ENCODE measurements at regions not wholly inside any gene's neighbourhood (a gene's known extent, or its start where the extent isn't known, plus 50 kb on each side); places are given as distances from the start of the nearest gene placed in this dataset.

DNA sequence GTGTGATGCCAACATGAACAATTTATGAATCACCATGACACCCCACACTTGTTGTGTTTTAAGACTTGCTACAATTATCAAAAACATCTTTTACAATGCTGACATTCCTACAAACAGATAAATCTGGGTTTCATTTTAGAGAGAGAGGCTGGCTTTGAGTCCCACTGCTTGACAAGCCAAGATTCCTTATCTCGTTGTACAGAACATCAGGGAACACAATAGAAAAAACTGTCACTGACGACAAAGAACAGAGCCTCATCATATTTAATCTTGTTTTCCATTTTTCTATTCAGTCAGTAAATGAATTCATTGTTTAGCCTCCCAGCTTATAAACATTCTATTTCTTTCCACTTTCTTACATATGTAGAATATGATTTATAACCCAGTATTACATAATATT, 461.6 kb upstream of the VSTM2A start:
- H3K4me3 Mint-ChIP-seq: no peak overlapping the region
- no peak overlapping the region for H3K4me2 ChIP-seq (replicated peaks; ENCODE audit: extremely low read depth, low read length, poor library complexity, severe bottlenecking)
- H3K4me3 ChIP-seq (replicated peaks in 1 of 3; ENCODE audit: low read depth in 2 of 3, low read length in 3 of 3): no peak overlapping the region
- H3K27me3 ChIP-seq (ENCODE audit: control insufficient read depth in 2 of 2, insufficient read depth in 2 of 2, low read length in 2 of 2): no peaks in the 10 kb centered on the region
- no peak for DNase-seq
- TF ChIP-seq, protein P1, sequence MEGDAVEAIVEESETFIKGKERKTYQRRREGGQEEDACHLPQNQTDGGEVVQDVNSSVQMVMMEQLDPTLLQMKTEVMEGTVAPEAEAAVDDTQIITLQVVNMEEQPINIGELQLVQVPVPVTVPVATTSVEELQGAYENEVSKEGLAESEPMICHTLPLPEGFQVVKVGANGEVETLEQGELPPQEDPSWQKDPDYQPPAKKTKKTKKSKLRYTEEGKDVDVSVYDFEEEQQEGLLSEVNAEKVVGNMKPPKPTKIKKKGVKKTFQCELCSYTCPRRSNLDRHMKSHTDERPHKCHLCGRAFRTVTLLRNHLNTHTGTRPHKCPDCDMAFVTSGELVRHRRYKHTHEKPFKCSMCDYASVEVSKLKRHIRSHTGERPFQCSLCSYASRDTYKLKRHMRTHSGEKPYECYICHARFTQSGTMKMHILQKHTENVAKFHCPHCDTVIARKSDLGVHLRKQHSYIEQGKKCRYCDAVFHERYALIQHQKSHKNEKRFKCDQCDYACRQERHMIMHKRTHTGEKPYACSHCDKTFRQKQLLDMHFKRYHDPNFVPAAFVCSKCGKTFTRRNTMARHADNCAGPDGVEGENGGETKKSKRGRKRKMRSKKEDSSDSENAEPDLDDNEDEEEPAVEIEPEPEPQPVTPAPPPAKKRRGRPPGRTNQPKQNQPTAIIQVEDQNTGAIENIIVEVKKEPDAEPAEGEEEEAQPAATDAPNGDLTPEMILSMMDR (IDR thresholded peaks at IDR 0.05): no peak
- H3K27ac Mint-ChIP-seq: no peak overlapping the region
- peaks cover 0 to 1% (median 0%) of the 10 kb centered on the region in 3 donors for H3K27me3 Mint-ChIP-seq (ENCODE audit: low read depth in 3 of 3)
- H3K4me1 Mint-ChIP-seq: no peaks in the 10 kb centered on the region
- no peaks in the 10 kb centered on the region for H4K20me1 ChIP-seq (ENCODE audit: insufficient read depth, low read length)
- peaks cover 0 to 16% (median 11%) of the 10 kb centered on the region in 7 donors for H3K9me3 Mint-ChIP-seq
- no peak overlapping the region for H3K9ac ChIP-seq (ENCODE audit: insufficient read depth, low read length, poor library complexity, severe bottlenecking)
- H2AFZ ChIP-seq (ENCODE audit: insufficient read depth, low read depth, low read length, poor library complexity, severe bottlenecking): no peak overlapping the region
- intact Hi-C loops (cut with micrococcal nuclease): no loop called here
- no peak overlapping the region for H3K27ac ChIP-seq (ENCODE audit: low read depth in 1 of 2, low read length in 2 of 2)
- 40% methylated on average over 1 of the region's 2 CpGs for WGBS (ENCODE audit: insufficient coverage)
- H3K9me3 ChIP-seq (replicated peaks in 1 of 2; ENCODE audit: control insufficient read depth in 1 of 2, insufficient read depth in 1 of 2, low read length in 2 of 2): peaks cover 22 to 28% of the 10 kb centered on the region in 2 donors
- H3K36me3 Mint-ChIP-seq: no peaks in the 10 kb centered on the region
- H3K36me3 ChIP-seq (replicated peaks in 1 of 2; ENCODE audit: control insufficient read depth in 1 of 2, insufficient read depth in 2 of 2, low read length in 2 of 2): no peaks in the 10 kb centered on the region
- no peaks in the 10 kb centered on the region for H3K79me2 ChIP-seq (ENCODE audit: insufficient read depth, low read length)
- no peaks in the 10 kb centered on the region for H3K4me1 ChIP-seq (ENCODE audit: control insufficient read depth in 1 of 2, insufficient read depth in 2 of 2, low read length in 2 of 2)

DNA sequence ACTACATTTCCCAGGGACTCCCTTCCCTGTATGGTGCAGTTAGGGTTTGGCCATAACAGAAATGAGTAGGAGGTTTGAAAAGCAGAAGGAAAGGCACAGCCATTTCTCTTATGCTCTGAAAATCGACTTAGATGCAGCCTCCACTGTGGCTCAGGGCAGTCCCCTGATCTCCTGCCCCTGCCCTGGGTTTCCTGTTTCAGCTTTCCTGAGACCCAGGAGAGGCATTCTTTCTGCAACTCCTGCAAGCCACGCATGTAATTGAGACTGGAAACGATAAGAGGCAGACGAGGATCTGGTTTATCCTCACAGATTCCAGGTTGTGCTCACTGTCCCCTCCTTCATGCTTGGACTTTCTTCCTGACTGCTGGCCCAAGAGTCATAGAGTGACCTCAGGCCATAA, 461.2 kb upstream of the VSTM2A start:
- Histone ChIP-seq H3K27me3 (ENCODE audit: control insufficient read depth in 2 of 2, insufficient read depth in 2 of 2, low read length in 2 of 2) (no peaks in the 10 kb centered on the region), H4K20me1 (ENCODE audit: insufficient read depth, low read length) (no peaks in the 10 kb centered on the region), H3K9me3 (replicated peaks in 1 of 2; ENCODE audit: control insufficient read depth in 1 of 2, insufficient read depth in 1 of 2, low read length in 2 of 2) (peaks cover 23 to 28% of the 10 kb centered on the region in 2 donors), H3K4me3 (replicated peaks in 1 of 3; ENCODE audit: low read depth in 2 of 3, low read length in 3 of 3) (no peak overlapping the region), H2AFZ (ENCODE audit: insufficient read depth, low read depth, low read length, poor library complexity, severe bottlenecking) (no peak overlapping the region), H3K27ac (ENCODE audit: low read depth in 1 of 2, low read length in 2 of 2) (no peak overlapping the region), H3K9ac (ENCODE audit: insufficient read depth, low read length, poor library complexity, severe bottlenecking) (no peak overlapping the region), H3K4me1 (ENCODE audit: control insufficient read depth in 1 of 2, insufficient read depth in 2 of 2, low read length in 2 of 2) (no peaks in the 10 kb centered on the region), H3K79me2 (ENCODE audit: insufficient read depth, low read length) (no peaks in the 10 kb centered on the region), H3K36me3 (replicated peaks in 1 of 2; ENCODE audit: control insufficient read depth in 1 of 2, insufficient read depth in 2 of 2, low read length in 2 of 2) (no peaks in the 10 kb centered on the region), H3K4me2 (replicated peaks; ENCODE audit: extremely low read depth, low read length, poor library complexity, severe bottlenecking) (no peak overlapping the region)
- H3K27me3 Mint-ChIP-seq (ENCODE audit: low read depth in 3 of 3): peaks cover 0 to 1% (median 0%) of the 10 kb centered on the region in 3 donors
- peaks cover 0 to 18% (median 11%) of the 10 kb centered on the region in 7 donors for H3K9me3 Mint-ChIP-seq
- DNase-seq: no peak
- no peaks in the 10 kb centered on the region for H3K36me3 Mint-ChIP-seq
- intact Hi-C loops (cut with micrococcal nuclease): no loop called here
- WGBS (ENCODE audit: insufficient coverage): 51% methylated on average over 4 of the region's 4 CpGs
- no peak overlapping the region for H3K27ac Mint-ChIP-seq
- H3K4me3 Mint-ChIP-seq: no peak overlapping the region
- TF ChIP-seq, protein P1 (IDR thresholded peaks at IDR 0.05): no peak
- no peaks in the 10 kb centered on the region for H3K4me1 Mint-ChIP-seq

All from CD14-positive monocyte (primary cell).